Stimulated activated CD8-positive, alpha-beta memory T cell treated with anti-CD3 and anti-CD28 coated beads, Interleukin-15, amount 100 ng/mL, for 48 hours (primary cell): ENCODE measurements at regions not wholly inside any gene's neighbourhood (a gene's known extent, or its start where the extent isn't known, plus 50 kb on each side); places are given as distances from the start of the nearest gene placed in this dataset.

Source experiments
- DNase-seq, 2 donors: peaks; one replicate each; pipeline ENCODE4 v3.0.0-alpha.2; 2020; ENCODE audit warnings: low read depth in 2 of 2

DNA sequence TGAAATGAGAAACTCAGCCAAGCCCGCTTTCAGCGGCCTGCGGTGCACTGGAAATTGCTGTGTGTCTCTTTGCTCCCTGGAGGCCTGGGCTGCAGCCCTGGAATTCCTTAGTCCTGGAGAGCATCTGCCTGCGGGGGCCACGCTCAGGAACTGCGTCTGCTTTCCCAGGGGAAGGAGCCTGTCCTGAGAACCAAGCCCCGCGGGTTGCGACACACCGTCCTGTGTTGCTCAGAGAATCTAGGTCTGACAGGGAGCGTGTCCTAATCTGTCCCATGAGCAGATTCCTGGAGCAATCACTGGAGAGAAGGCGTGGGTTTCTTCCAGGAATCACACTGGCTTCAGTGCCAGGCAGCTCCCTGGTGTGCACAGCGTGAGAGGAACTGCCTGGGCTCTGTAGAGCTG, 708.1 kb downstream of the BRD1 start:
- DNase-seq, result no peak

DNA sequence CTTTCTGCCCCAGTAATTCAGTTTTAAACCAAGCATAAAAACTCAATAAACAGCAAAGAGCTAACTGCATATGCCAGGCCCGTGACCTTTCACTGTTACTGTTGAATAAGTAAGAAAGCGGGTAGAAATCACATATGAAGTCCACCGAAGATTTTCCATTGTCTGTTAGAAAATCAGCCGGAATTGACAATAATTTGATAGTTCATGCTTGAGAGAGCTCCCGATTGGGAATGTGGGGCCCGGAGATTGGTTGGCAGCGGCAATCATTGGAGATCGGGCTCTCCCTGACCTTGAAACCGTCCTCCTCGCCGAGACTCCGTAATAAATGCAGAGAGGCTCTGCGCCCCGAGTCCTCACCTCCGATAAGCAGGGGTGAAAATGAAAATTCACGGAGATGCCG, 709.6 kb downstream of the BRD1 start:
- no peak for DNase-seq

DNA sequence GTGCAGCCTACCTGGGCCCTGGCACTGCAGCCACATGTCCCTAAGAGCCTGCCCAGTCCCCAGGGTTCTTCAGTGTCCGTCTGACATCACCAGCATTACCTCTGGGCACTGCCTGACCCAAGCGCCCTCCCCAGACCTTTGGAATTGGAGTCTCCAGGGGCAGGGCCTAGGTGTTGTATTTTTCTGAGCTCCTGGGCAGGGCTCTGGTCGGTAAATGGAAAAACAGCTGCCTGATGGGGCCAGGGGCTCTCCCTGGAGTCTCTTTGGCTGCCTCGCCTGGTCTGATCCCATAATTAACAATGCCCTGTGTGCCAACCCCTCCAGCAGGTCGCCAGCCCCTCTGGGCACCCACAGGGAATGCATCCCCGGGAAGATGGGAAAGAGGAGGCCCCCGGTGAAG, 710.2 kb downstream of the BRD1 start:
- DNase-seq, result no peak

DNA sequence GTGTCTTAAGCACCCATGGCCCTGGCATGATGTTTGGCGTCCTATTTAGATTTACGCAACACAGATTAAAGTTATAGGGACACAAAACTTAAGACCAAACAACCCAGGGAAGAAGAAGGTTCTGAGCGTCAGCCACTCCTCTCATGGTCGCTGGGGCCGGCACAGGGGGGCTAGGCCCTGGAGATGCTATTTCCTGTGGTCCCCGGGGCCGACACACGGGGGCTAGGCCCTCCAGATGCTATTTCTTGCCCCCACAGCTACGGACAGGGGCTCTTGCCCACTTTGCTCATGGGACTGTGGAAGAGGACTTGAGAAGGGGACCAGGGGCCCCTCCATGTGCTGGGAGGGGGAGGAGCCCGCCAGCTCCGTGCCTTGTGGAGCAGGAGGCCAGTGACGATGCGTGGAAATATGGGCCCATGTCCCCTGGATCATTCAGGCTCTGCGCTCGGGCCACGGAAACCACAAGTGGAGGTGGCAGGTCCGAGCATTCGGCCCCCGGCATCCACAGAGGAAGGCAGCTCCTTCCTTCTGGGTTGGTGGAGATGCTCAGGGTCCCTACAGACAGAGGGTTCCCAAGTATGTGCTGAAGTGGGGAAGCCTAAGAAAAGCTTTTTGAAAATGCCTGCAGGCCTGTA, 711.1 kb downstream of the BRD1 start:
- no peak for DNase-seq

DNA sequence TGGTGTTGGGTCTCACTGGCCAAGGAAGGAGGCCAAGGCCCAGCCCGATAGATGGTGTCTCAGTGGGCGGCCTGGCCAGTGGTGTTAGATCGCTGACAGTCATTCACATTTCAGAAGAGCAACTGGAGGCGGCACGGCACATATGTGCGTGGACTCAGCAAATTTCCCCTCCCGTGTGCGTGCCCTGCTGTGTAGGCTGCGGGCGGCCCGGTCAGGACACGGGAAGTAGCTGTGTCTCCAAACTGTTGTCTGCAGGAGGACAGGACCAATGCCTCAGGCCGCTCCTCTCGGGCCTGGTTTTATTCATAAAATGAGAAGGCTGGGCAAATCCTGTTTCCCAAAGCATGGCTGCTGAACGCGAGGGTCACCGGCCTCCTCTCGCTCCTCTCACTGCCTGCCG, 711.7 kb downstream of the BRD1 start:
- DNase-seq, result no peak

DNA sequence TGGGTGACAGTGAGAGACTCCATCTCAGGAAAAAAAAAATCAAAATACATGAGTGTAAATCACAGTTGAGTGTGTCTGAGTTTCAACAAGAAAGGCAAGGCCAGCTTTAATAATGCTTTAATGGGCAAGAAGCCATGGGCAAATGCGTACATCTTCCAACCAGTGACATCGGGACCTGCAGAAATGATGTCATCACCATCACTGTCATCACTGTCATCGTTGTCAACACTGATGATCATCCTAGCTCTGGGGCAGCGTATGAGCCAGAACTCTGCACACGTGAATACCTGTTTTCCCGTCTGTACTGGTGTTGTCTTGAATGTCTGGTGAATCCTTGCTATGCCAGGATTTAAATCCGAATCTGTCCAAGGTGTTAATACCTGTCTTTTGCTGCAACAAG, 712.5 kb downstream of the BRD1 start:
- DNase-seq, result no peak

DNA sequence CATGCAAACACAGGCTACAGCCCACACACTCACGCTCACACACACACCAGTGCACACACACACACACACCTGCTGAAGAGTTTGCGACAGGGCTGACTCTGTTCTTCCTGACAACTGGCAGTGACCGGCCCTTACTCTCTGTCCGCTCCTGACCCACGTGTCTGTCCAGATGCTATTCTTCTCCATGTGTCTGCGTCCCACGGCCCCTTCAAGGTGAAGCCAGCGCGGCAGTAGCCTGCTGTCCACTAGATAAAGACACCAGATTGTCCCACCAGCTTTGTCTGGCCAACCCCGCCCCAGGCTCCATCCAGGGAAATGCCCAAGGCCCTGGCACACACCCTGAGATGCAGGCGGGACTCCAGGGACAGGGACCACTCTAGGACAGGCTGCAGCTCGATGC, 713.9 kb downstream of the BRD1 start:
- no peak for DNase-seq

DNA sequence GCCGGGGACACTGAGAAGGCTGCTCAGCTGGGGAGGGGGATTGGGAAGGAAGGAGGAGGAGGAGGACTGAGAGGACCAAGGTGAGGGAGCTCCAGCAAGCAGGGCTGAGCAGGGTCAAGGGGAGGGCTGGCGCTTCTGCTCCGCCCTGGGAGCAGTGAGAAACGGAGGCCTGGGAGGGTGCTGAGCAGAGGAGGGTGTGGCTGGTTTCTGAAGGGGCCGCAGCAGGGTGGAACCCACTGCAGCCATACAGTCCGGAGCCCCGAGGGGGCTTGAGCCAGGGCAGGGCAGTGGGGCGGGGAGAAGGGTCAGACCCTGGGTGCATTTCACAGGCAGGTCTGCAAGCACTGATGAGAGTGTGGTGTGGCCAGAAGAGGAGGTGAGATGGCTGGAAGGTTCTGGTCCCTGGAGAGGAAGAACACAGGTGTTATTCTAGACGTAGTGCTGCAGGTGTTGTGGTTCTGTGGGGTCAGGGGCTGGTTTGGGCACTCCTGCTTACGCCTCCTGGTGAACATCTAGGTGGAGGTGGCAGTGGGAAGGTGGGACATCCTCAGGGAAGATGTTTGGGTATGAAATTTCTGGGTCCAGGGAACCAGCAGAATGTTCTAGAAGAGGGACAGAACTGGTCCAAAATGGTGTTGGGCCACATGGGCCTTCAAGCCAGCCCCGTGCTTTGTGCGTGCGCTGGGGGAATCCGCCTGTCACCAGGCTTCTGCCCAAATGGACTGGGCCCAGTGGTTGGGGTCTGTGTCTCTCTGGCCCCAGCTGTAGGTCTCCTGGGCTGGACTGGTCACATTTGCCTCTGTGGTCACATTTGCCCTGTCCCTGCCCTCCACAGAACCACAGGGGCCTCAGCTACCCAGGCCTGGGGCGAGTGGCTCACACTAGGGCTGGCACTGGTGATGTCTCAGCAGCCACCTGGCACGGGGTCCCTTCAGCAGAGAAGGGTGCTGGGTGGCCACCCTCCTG, 714.7 kb downstream of the BRD1 start:
- no peak for DNase-seq

DNA sequence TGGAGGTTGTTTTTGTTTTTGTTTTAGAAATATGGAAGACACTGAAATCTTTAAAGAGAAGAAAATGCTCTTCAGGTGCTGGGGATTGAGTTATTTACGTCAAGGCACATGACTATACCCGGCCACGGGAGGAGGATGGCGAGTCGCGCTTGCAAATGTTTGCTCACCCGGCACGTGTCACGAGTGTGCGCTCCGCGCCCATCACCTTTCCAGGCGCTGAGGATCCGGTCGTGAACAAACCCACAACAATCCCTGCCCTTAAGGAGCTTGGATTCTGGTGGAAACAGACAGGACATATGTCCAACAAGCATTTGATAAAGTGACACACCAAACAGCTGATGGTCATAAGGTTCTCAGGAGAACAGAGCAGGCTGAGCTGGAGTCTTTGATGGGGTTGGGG, 715.5 kb downstream of the BRD1 start:
- DNase-seq, result no peak

DNA sequence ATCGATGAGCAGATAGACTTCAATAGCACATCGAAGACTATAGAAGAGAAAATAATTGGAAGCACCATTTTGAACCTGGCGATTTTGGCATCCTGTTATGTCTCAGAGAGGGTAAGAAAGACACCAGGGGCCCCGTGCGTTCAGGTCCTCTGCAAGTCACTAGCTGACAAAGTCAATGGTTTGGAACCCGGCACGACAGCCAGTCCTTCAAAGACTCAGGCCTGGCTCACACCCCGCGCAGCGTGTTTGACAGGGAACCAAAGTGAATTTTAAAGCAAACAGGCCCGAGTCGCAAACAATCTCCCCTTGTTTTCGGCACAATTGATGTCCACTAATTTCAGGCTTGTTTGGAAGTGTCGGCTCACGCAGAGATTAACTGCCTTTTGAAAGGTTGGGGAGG, 716.6 kb downstream of the BRD1 start:
- no peak for DNase-seq

DNA sequence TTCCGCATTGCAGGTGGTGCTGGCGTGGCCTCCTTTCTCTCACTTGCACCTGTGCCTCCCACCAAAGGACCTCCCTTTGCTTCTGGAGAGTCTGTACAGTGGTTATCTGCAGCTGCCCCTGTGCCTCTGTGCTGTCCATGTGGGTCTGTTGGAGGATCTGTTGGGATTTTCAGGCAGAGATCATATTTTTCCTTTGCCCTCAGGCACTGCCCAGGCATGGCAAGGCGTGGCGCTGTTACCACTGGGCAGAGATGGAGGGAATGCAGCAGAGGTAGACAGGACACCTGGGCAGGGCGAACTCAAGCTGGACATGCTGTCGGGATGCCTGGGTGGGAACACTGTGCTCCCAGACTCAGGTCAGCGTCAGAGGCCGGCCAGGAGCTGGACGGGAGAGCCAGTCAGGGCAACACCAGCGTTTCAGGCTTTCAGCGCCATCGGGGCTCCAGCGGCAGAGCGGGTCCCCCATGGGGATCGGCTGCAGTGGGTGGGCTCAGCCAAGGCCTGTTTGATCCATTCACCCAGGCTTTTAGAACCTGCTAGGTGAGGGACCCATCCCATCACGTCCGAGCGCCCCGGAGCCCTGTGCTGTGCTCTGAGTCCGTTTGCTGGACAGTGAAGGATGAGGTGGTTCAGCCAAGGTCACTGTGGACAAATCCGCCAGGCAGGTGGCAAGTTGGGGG, 718.9 kb downstream of the BRD1 start:
- DNase-seq, result no peak

DNA sequence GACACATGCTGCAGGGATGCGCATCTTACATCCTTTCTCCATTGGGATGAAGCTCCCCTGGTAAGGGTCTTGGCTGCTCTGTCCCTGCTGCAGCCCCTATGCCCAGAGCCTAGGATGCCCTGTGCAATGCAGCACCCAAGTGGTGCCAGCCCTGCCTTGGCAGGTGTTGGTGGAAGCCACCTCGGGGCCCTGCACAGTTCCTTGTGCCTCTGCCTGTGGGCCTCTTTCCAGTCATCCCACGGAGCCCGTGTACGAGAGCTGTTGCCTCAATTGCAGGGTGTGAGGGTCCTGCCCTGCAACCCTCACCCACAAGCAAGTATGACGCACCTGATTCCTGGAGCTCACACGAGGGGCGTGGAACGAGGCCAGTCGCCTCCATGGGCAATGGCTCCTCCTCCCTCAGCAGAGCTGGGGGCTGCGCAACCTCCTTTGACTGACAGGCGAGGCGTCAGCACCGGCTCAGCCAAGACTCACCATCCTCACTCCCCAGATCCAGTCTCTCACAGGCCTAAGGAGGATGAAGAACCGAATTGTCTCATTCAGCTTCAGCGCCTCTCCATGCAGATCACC, 719.6 kb downstream of the BRD1 start:
- no peak for DNase-seq

DNA sequence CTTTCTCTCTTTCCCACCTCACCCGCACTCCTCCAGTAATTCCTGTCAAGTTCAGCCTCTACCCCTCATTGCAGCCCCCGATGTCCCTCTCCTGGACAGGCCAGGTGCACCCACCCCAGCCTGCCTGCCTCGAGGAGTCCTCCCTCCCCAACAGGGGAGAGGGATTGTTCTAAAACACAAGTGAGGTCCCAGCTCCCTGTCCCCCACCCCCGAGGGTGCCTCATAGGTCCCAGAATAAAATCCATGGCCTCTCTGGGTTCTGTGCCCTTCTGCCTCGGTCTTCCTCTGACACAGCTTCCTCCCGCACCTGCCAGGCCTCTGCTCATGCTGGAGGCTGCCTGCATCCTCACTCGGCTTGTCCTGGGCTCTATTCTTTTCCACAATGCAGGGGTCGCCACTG, 720.1 kb downstream of the BRD1 start:
- no peak for DNase-seq

DNA sequence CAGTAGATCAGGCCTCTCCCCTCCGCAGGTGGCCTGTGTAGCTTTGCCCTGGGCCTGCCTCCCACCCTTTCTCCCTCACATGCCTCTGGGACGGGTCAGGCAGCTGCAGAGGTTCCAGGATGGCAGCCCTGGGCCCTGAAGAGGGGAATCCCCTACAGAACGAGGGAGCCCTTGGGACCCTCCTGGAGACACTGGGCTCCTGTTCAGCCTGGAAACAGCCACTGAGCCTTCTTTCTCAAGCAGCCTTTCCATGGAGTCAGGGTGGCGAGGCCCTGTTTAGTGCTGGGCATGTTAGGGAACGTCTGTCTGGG, 720.9 kb downstream of the BRD1 start:
- DNase-seq, result no peak

DNA sequence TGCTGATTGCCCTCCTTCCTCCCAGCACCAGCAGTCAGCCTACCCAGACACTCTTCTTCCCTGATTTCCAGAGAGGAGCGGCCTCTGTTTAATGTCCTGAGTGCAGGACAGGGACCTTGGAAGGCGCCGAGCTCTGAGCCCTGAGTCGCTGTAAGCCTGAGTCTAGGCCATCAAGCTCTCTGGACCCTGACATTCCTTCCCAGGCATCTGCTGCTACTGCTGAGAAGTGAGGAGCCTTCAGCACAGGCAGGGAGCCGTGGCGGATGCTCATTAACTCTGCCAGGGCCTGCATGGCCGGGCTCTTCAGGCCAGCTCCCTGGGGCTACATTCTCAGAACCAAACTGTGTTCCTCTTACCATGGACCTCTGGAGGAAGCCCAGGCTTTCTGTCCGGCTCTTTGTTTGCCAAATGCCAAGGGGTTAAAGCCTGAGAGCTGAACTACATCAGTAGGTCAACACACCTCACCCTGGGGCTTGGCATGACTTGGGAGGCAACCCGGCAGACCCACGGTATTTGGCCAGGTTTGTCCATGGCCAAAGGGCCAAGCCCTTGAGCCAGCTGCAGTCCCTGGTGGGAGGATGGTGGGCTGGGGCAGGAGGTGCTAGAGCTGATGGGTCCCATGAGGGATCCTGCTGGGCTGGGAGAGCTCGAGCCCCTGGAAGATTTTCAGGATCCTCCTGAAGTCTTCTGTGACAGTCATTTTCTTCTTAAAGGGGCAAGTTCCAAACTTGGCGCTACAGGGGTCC, 721.4 kb downstream of the BRD1 start:
- DNase-seq, result no peak

DNA sequence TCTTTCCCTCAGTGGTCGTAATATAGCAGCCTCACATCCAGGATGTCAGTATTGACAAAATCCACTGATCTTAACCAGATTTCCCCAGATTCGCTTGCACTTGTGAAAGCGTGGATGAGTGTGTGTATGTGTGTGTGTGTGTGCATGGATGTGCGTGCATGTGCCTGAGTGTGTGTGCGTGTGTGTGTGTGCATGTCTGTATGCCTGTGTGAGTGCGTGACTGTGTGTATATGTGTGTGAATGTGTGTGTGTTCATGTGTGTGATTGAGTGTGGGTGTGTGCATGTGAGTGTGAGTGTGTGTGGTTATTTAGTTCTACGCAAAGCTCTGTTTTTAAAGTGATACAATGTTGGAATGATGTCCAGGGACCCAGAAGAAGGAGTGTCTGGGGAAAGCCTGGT, 723.2 kb downstream of the BRD1 start:
- no peak for DNase-seq

DNA sequence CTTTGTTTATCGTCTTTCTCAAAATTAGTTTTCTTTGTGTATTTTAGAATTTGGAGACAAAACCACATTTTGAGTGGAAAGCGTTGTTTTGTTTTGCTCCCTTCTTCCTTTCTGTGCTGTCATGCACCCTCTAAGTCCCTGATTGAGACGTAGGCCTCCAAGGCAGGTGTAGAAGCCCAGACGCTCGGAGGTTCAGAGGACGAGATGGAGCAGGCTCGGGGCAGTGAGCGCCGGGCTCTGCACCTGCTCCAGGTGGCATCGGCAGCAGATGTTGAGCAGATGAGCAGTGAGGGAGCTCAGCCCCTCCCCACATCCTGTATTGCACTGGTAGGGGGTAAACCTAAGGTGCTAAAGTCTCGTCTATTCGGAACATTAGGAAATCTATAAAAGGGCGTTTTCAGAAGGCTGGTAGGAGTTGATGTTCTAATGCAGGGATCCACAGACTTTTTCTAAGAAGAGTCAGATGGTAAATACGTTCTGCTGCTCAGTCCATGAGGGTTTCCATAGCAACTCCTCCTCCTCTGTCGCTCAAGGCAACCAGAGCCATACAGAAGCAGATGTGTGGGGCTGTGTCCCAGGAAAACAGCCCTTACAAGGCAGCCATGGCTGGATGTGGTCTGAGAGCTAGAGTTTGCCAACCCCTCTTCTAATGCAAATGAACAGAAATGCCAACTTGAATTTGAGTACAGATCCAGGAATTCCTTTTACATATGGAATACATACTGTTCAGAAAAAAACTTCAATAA, 724.2 kb downstream of the BRD1 start:
- no peak for DNase-seq

DNA sequence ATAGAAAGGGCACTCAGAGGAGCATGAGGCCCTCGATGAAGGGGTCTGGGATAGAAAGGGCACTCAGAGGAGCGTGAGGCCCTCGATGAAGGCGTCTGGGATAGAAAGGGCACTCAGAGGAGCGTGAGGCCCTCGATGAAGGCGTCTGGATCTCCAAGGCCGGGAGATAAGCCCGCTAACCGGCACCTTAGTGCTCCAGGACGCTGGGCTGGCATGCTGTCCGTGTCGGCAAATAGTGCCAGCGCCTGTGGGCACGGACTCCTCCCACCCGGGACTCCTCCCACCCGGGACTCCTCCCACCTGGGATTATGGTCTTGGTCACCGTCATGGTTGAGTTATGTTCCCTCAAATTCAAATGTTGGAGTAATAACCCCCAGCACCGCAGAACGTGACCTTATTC, 725.3 kb downstream of the BRD1 start:
- DNase-seq, result no peak

DNA sequence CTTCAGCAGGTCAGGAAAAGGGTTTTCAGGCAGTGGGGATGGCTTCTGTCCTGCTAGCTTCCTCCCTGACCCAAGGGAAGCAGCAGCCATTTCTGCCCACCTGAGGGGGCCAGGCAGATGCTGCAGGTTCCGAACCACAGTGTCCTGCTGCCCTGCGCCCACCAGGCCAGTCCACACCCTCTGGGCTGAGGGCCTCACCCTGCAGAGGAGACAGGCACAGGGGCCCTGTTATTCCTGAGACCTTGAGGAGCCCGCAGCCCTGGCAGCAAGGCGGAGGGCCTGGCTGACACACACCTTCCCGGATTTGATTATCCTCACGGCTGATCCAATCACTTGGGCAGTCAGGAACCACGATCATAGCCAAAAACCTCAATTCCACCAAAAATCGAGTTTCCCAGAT, 725.8 kb downstream of the BRD1 start:
- no peak for DNase-seq

DNA sequence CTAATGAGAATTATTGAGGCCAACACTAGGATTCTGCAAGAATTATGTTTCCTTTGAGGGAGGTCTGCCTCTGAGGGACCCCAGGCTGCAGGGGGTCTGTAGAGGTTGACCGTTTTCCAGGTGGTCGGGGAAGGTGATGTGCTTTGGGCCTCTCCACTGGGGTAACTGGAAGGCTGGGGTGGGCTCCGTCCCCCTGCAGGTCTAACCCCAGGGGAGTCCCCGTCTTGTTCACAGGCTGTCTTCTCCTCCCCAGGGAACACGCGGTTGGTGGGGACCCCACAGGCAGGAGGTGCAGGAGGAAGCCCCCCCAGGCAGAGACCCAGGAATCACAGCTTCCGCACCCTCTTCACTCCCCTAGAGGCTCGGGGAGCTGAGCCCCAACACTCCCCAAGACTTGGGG, 726.4 kb downstream of the BRD1 start:
- DNase-seq, result no peak

DNA sequence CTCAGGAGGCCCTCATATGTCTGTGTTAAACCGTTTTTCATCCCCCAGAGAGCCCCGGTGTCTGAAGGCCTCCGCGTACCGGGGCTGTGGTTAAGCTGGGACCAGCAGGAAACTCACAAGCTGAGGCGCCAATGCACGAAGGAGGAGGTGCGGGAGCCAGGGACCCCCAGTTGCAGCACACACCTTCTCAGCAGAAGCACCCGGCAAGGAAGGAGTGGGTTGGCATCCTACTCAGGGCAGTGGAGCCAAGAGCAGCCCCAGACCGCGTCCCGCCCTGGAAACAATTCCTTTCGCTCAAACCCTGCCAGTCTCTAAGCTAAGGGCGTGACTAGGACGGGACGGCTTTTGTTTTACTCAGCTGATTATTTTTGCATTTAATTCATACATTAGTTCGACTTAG, 726.9 kb downstream of the BRD1 start:
- DNase-seq, result no peak
